ENCODE measurements at regions not wholly inside any gene's neighbourhood (a gene's known extent, or its start where the extent isn't known, plus 50 kb on each side); places are given as distances from the start of the nearest gene placed in this dataset.

DNA sequence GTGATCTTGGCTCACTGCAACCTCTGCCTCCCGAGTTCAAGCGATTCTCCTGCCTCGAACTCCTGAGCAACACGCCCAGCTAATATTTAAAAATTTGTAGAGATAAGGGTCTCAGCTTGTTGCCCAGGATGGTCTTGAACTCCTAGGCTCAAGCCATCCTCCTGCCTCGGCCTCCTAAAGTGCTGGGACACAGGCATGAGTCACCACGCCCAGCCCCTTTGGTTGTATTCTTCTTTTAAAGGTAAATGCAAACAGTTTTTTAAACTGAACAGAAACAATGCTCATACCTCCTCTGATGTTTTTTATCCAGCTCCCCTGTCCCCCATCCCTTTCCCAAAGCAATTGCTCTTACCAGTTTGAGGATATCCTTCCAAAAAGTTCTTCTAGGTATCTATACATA, 79.5 kb upstream of the DUSP5 start:
- TF ChIP-seq CTCF (IDR thresholded peaks at IDR 0.05; ENCODE audit: poor library complexity) (no peak), EZH2 (IDR thresholded peaks at IDR 0.05; ENCODE audit: borderline replicate concordance) (no peak), EZH2phosphoT487 (IDR thresholded peaks at IDR 0.05; ENCODE audit: low read depth, severe bottlenecking, unreplicated experiment) (no peak)
